Hepatocyte (in vitro differentiated cells): ENCODE measurements at regions not wholly inside any gene's neighbourhood (a gene's known extent, or its start where the extent isn't known, plus 50 kb on each side); places are given as distances from the start of the nearest gene placed in this dataset.

ENCODE experiments used
- CTCF ChIP-seq: fragments of 200-600 bp; sonication (generic); IDR thresholded peaks from 2 replicates; pipeline ENCODE4 v1.5.1; 2016; ENCODE audit warnings: antibody characterized with exemption, mild to moderate bottlenecking; ENCODE audit not compliant: poor library complexity
- EZH2 ChIP-seq: fragments of 200-600 bp; sonication (generic); IDR thresholded peaks from 2 replicates; pipeline ENCODE4 v1.6.1; 2016; ENCODE audit warnings: antibody characterized with exemption, mild to moderate bottlenecking, borderline replicate concordance

GRCh38 chr16:26447570-26447969 is 619.2 kb upstream of the C16orf82 start:
- no peak for TF ChIP-seq EZH2
- no peak for TF ChIP-seq CTCF
